Naive thymus-derived CD4-positive, alpha-beta T cell (primary cell): ENCODE measurements at regions not wholly inside any gene's neighbourhood (a gene's known extent, or its start where the extent isn't known, plus 50 kb on each side); places are given as distances from the start of the nearest gene placed in this dataset.

Experiments
- ATAC-seq: fragments of 150-1000 bp; cut with Tn5 transposase; 2 replicates; pipeline ENCODE4 v1.10.0; 2021; ENCODE audit warnings: mild to moderate bottlenecking, moderate library complexity
- CTCF ChIA-PET: fragments of 350-600 bp; sonication (Branson Sonifier 250); formaldehyde crosslinking; loops from one replicate; lab custom pipeline; 2021; ENCODE audit warnings: antibody characterized with exemption; lab: Charles Lee
- POLR2A ChIA-PET: fragments of 350-600 bp; sonication (Branson Sonifier 250); formaldehyde crosslinking; loops from one replicate; lab custom pipeline; 2021; ENCODE audit warnings: antibody characterized with exemption, inconsistent platforms; lab: Charles Lee
- DNase-seq, 9 donors: peaks; one replicate each; pipeline versions ENCODE4 v3.0.0 to v3.0.0-alpha.2; 2020 to 2022; ENCODE audit warnings: mixed read lengths in 1 of 9
- H3K27ac ChIP-seq: one replicate; pipeline ENCODE4 v1.7.0; 2013; ENCODE audit warnings: mild to moderate bottlenecking, low read depth, low read length, moderate library complexity
- H3K27me3 ChIP-seq, 2 donors: one replicate each; pipeline ENCODE4 v1.7.0; 2013; ENCODE audit warnings: low read length in 2 of 2, mild to moderate bottlenecking in 2 of 2, moderate library complexity in 2 of 2; ENCODE audit not compliant: control insufficient read depth in 2 of 2, insufficient read depth in 2 of 2
- H3K36me3 ChIP-seq, 3 experiments: 1 replicate in 2 of 3; 2 replicates in 1 of 3; pipeline ENCODE4 v1.7.0; 2013; ENCODE audit warnings: low read length in 3 of 3, mild to moderate bottlenecking in 3 of 3, moderate library complexity in 1 of 3; ENCODE audit not compliant: insufficient read depth in 3 of 3, control insufficient read depth in 2 of 3
- H3K4me1 ChIP-seq, 2 donors: one replicate each; pipeline ENCODE4 v1.7.0; 2013; ENCODE audit warnings: low read length in 2 of 2, mild to moderate bottlenecking in 2 of 2, moderate library complexity in 1 of 2; ENCODE audit not compliant: control insufficient read depth in 2 of 2, insufficient read depth in 2 of 2
- H3K4me3 ChIP-seq: 2 replicates; pipeline ENCODE4 v1.7.0; 2013; ENCODE audit warnings: mild to moderate bottlenecking, low read length
- H3K9me3 ChIP-seq, 3 experiments: 1 replicate in 2 of 3; 2 replicates in 1 of 3; pipeline ENCODE4 v1.7.0; 2013; ENCODE audit warnings: low read length in 3 of 3; ENCODE audit not compliant: control insufficient read depth in 2 of 3
- H3K27ac Mint-ChIP-seq, 9 donors: one replicate each; pipeline ENCODE4 v1.8.0; 2020 to 2022; ENCODE audit warnings: mixed read lengths in 9 of 9, mild to moderate bottlenecking in 8 of 9, moderate library complexity in 5 of 9, inconsistent platforms in 2 of 9
- H3K27me3 Mint-ChIP-seq, 5 donors: one replicate each; pipeline ENCODE4 v1.8.0; 2021 to 2022; ENCODE audit warnings: mixed read lengths in 5 of 5, mild to moderate bottlenecking in 1 of 5
- H3K36me3 Mint-ChIP-seq, 5 donors: one replicate each; pipeline ENCODE4 v1.8.0; 2020 to 2022; ENCODE audit warnings: mixed read lengths in 5 of 5, mild to moderate bottlenecking in 3 of 5, inconsistent platforms in 1 of 5
- H3K4me1 Mint-ChIP-seq, 7 donors: one replicate each; pipeline ENCODE4 v1.8.0; 2020 to 2022; ENCODE audit warnings: mixed read lengths in 7 of 7, mild to moderate bottlenecking in 3 of 7, inconsistent platforms in 1 of 7
- H3K4me3 Mint-ChIP-seq, 10 donors: one replicate each; pipeline ENCODE4 v1.8.0; 2020 to 2022; ENCODE audit warnings: mild to moderate bottlenecking in 10 of 10, mixed read lengths in 10 of 10, moderate library complexity in 6 of 10, inconsistent platforms in 2 of 10
- H3K9me3 Mint-ChIP-seq, 11 donors: one replicate each; pipeline ENCODE4 v1.8.0; 2020 to 2022; ENCODE audit warnings: mixed read lengths in 11 of 11, mild to moderate bottlenecking in 4 of 11, inconsistent platforms in 1 of 11, moderate library complexity in 1 of 11
- intact Hi-C, 2 donors: fragments of 100-400 bp; cut with micrococcal nuclease; formaldehyde crosslinking; loops; one replicate each; pipeline ENCODE4 v1.15.1; 2023

GRCh38 chr7:123351027-123351426 is 151.3 kb upstream of the SLC13A1 start:
- H3K9me3 Mint-ChIP-seq, result peaks cover 0 to 5% (median 0%) of the 10 kb centered on the region in 11 donors
- CTCF ChIA-PET, result no interaction called here
- H3K4me1 Mint-ChIP-seq, result no peaks in the 10 kb centered on the region
- Histone ChIP-seq H3K27ac (no peak overlapping the region), H3K9me3 (no peaks in the 10 kb centered on the region), H3K27me3 (no peaks in the 10 kb centered on the region), H3K4me3 (no peak overlapping the region), H3K4me1 (no peaks in the 10 kb centered on the region), H3K36me3 (no peaks in the 10 kb centered on the region)
- H3K36me3 Mint-ChIP-seq, result no peaks in the 10 kb centered on the region
- no peak overlapping the region for H3K4me3 Mint-ChIP-seq
- intact Hi-C loops, result no loop called here
- no peaks in the 10 kb centered on the region for H3K27me3 Mint-ChIP-seq
- POLR2A ChIA-PET, result no interaction called here
- ATAC-seq, result no peak
- H3K27ac Mint-ChIP-seq, result no peak overlapping the region
- no peak for DNase-seq

GRCh38 chr7:123348690-123349089 is 148.9 kb upstream of the SLC13A1 start:
- Mint-ChIP-seq H3K27ac (no peak overlapping the region), H3K4me3 (no peak overlapping the region), H3K27me3 (no peaks in the 10 kb centered on the region), H3K36me3 (no peaks in the 10 kb centered on the region), H3K9me3 (peaks cover 0 to 5% (median 0%) of the 10 kb centered on the region in 11 donors), H3K4me1 (no peaks in the 10 kb centered on the region)
- no peaks in the 10 kb centered on the region for H3K9me3 ChIP-seq
- no peaks in the 10 kb centered on the region for H3K27me3 ChIP-seq
- H3K27ac ChIP-seq, result no peak overlapping the region
- ATAC-seq, result no peak
- intact Hi-C loops, result no loop called here
- ChIA-PET CTCF (no interaction called here), POLR2A (no interaction called here)
- DNase-seq, result no peak
- H3K4me3 ChIP-seq, result no peak overlapping the region
- no peaks in the 10 kb centered on the region for H3K4me1 ChIP-seq
- no peaks in the 10 kb centered on the region for H3K36me3 ChIP-seq

- Mint-ChIP-seq H3K4me1 (no peaks in the 10 kb centered on the region), H3K9me3 (peaks cover 0 to 6% (median 0%) of the 10 kb centered on the region in 11 donors), H3K4me3 (no peak overlapping the region), H3K36me3 (no peaks in the 10 kb centered on the region), H3K27ac (no peak overlapping the region), H3K27me3 (no peaks in the 10 kb centered on the region)
- intact Hi-C loops, result no loop called here
- POLR2A ChIA-PET, result no interaction called here
- H3K4me1 ChIP-seq, result no peaks in the 10 kb centered on the region
- no peak overlapping the region for H3K27ac ChIP-seq
- H3K4me3 ChIP-seq, result no peak overlapping the region
- H3K36me3 ChIP-seq, result no peaks in the 10 kb centered on the region
- no peaks in the 10 kb centered on the region for H3K27me3 ChIP-seq
- ATAC-seq, result no peak
- no peak for DNase-seq
- no peaks in the 10 kb centered on the region for H3K9me3 ChIP-seq
- CTCF ChIA-PET, result no interaction called here
Measured at GRCh38 chr7:123346766-123347165, 147.0 kb upstream of the SLC13A1 start.

GRCh38 chr7:123343611-123344010 is 143.8 kb upstream of the SLC13A1 start:
- POLR2A ChIA-PET, result no interaction called here
- Mint-ChIP-seq H3K4me1 (no peaks in the 10 kb centered on the region), H3K27me3 (no peaks in the 10 kb centered on the region), H3K36me3 (no peaks in the 10 kb centered on the region), H3K9me3 (peaks cover 0 to 14% (median 0%) of the 10 kb centered on the region in 11 donors), H3K4me3 (no peak overlapping the region), H3K27ac (no peak overlapping the region)
- Histone ChIP-seq H3K27ac (no peak overlapping the region), H3K27me3 (no peaks in the 10 kb centered on the region), H3K9me3 (no peaks in the 10 kb centered on the region), H3K4me3 (no peak overlapping the region), H3K4me1 (no peaks in the 10 kb centered on the region), H3K36me3 (no peaks in the 10 kb centered on the region)
- DNase-seq (no peak), ATAC-seq (no peak)
- CTCF ChIA-PET, result no interaction called here
- intact Hi-C loops, result no loop called here

- CTCF ChIA-PET, result no interaction called here
- ATAC-seq (no peak), DNase-seq (no peak)
- H3K4me1 Mint-ChIP-seq, result no peaks in the 10 kb centered on the region
- no peak overlapping the region for H3K27ac Mint-ChIP-seq
- H3K4me1 ChIP-seq, result no peaks in the 10 kb centered on the region
- H3K27ac ChIP-seq, result no peak overlapping the region
- no peaks in the 10 kb centered on the region for H3K9me3 ChIP-seq
- no peaks in the 10 kb centered on the region for H3K36me3 ChIP-seq
- H3K27me3 Mint-ChIP-seq, result no peaks in the 10 kb centered on the region
- H3K36me3 Mint-ChIP-seq, result no peaks in the 10 kb centered on the region
- intact Hi-C loops, result no loop called here
- peaks cover 0 to 14% (median 0%) of the 10 kb centered on the region in 11 donors for H3K9me3 Mint-ChIP-seq
- POLR2A ChIA-PET, result no interaction called here
- H3K4me3 Mint-ChIP-seq, result no peak overlapping the region
- H3K4me3 ChIP-seq, result no peak overlapping the region
- no peaks in the 10 kb centered on the region for H3K27me3 ChIP-seq
Measured at GRCh38 chr7:123341102-123341501, 141.3 kb upstream of the SLC13A1 start.

- intact Hi-C loops, result no loop called here
- Mint-ChIP-seq H3K4me3 (no peak overlapping the region), H3K36me3 (no peaks in the 10 kb centered on the region)
Measured at GRCh38 chr7:123338688-123339087, 138.9 kb upstream of the SLC13A1 start.

GRCh38 chr7:123329988-123330643 is 130.3 kb upstream of the SLC13A1 start:
- no peaks in the 10 kb centered on the region for H3K27me3 ChIP-seq
- ChIA-PET CTCF (no interaction called here), POLR2A (no interaction called here)
- H3K4me3 ChIP-seq, result no peak overlapping the region
- Mint-ChIP-seq H3K27me3 (no peaks in the 10 kb centered on the region), H3K4me3 (no peak overlapping the region), H3K36me3 (peaks cover 0 to 3% (median 0%) of the 10 kb centered on the region in 5 donors), H3K9me3 (peaks cover 0 to 27% (median 13%) of the 10 kb centered on the region in 11 donors), H3K27ac (no peak overlapping the region), H3K4me1 (no peaks in the 10 kb centered on the region)
- no peak for ATAC-seq
- no peak overlapping the region for H3K27ac ChIP-seq
- H3K4me1 ChIP-seq, result no peaks in the 10 kb centered on the region
- H3K36me3 ChIP-seq, result no peaks in the 10 kb centered on the region
- intact Hi-C loops, result no loop called here
- DNase-seq, result no peak
- H3K9me3 ChIP-seq, result no peaks in the 10 kb centered on the region

More at GRCh38 chr7:123338688-123339087, 138.9 kb upstream of the SLC13A1 start:
- no peak for DNase-seq
- Mint-ChIP-seq H3K27me3 (no peaks in the 10 kb centered on the region), H3K4me1 (no peaks in the 10 kb centered on the region), H3K9me3 (peaks cover 0 to 9% (median 1%) of the 10 kb centered on the region in 11 donors), H3K27ac (no peak overlapping the region)
- CTCF ChIA-PET, result no interaction called here
- POLR2A ChIA-PET, result no interaction called here
- Histone ChIP-seq H3K27ac (no peak overlapping the region), H3K9me3 (no peaks in the 10 kb centered on the region), H3K27me3 (no peaks in the 10 kb centered on the region), H3K4me1 (no peaks in the 10 kb centered on the region), H3K4me3 (no peak overlapping the region), H3K36me3 (no peaks in the 10 kb centered on the region)
- ATAC-seq, result no peak
